ENCODE measurements at regions not wholly inside any gene's neighbourhood (a gene's known extent, or its start where the extent isn't known, plus 50 kb on each side); places are given as distances from the start of the nearest gene placed in this dataset.

- 98% methylated on average over 6 of the region's 6 CpGs for WGBS (ENCODE audit: low lambda C conversion rate)
- no peak overlapping the region for H2AFZ ChIP-seq (ENCODE audit: low read depth)
- POLR2A ChIA-PET, result no interaction called here
- no peaks in the 10 kb centered on the region for H3K9me2 ChIP-seq
- CTCF ChIA-PET, result no interaction called here
- no peaks in the 10 kb centered on the region for H3K9me3 ChIP-seq
- DNase-seq, result no peak
- peaks cover 3 to 24% of the 10 kb centered on the region in 2 experiments; a peak in 1 of 4 replicates for H3K4me1 ChIP-seq (ENCODE audit: control insufficient read depth in 1 of 2, insufficient read depth in 2 of 2, low read depth in 1 of 2, low read length in 1 of 2)
- peak overlapping the region in 1 of 2 experiments; percentile 3; a peak in 1 of 4 replicates for H3K27ac ChIP-seq (ENCODE audit: low read depth in 2 of 2, low read length in 1 of 2)
- no peak overlapping the region for H3K9ac ChIP-seq
- H3K27me3 ChIP-seq (ENCODE audit: insufficient read depth), result no peaks in the 10 kb centered on the region
- peaks cover 14% of the 10 kb centered on the region for H3F3A ChIP-seq (replicated peaks; ENCODE audit: insufficient read depth)
- no peak overlapping the region for H3K4me3 ChIP-seq (ENCODE audit: low read depth in 2 of 2, low read length in 1 of 2)
- no peaks in the 10 kb centered on the region for H4K20me1 ChIP-seq (ENCODE audit: insufficient read depth)
- no peaks in the 10 kb centered on the region; the same call in 1 of the 2 replicates for H3K79me2 ChIP-seq (ENCODE audit: insufficient read depth)
- no peaks in the 10 kb centered on the region for H3K36me3 ChIP-seq (replicated peaks in 1 of 2; ENCODE audit: control insufficient read depth in 1 of 2, insufficient read depth in 2 of 2, low read length in 1 of 2)
- H3K4me2 ChIP-seq, result no peak overlapping the region
- no peak for TF ChIP-seq PBX3 (IDR thresholded peaks at IDR 0.05)
- TF ChIP-seq RFX5 (IDR thresholded peaks at IDR 0.05; ENCODE audit: low read length), result no peak
- TF ChIP-seq FOXJ3 (CRISPR knock-in tag; IDR thresholded peaks at IDR 0.05), result no peak
- TF ChIP-seq ZBTB33 (IDR thresholded peaks at IDR 0.05; ENCODE audit: borderline replicate concordance, low read depth), result no peak
- no peak for TF ChIP-seq EZH2phosphoT487 (IDR thresholded peaks at IDR 0.05; ENCODE audit: borderline replicate concordance, low read depth)
- TF ChIP-seq USF1 (IDR thresholded peaks at IDR 0.05; ENCODE audit: borderline replicate concordance, low read depth), result no peak
- no peak for TF ChIP-seq MEF2A (IDR thresholded peaks at IDR 0.05; ENCODE audit: borderline replicate concordance, low read depth)
- TF ChIP-seq EP300 (IDR thresholded peaks at IDR 0.05; ENCODE audit: borderline replicate concordance in 1 of 2, low read depth in 1 of 2, low read length in 1 of 2), result no peak
- TF ChIP-seq TCF12 (IDR thresholded peaks at IDR 0.05), result no peak
- no peak for TF ChIP-seq REST (IDR thresholded peaks at IDR 0.05; ENCODE audit: low read depth, low read length)
- no peak for TF ChIP-seq MAX (IDR thresholded peaks at IDR 0.05; ENCODE audit: low read depth)
- no peak for TF ChIP-seq TAF1 (IDR thresholded peaks at IDR 0.05; ENCODE audit: borderline replicate concordance, low read depth, low read length)
- no peak for TF ChIP-seq GATA2 (CRISPR knock-in tag; IDR thresholded peaks at IDR 0.05)
- TF ChIP-seq RXRA (IDR thresholded peaks at IDR 0.05; ENCODE audit: borderline replicate concordance, low read depth), result no peak
- no peak for TF ChIP-seq POLR2AphosphoS5 (IDR thresholded peaks at IDR 0.05; ENCODE audit: low read depth, low read length)
- no peak for TF ChIP-seq RAD21 (IDR thresholded peaks at IDR 0.05; ENCODE audit: low read length)
- TF ChIP-seq FOSL2 (IDR thresholded peaks at IDR 0.05; ENCODE audit: borderline replicate concordance, low read depth), result no peak
- no peak for TF ChIP-seq SIN3A (IDR thresholded peaks at IDR 0.05; ENCODE audit: borderline replicate concordance, low read depth, low read length)
- no peak for TF ChIP-seq FOXM1 (IDR thresholded peaks at IDR 0.05; ENCODE audit: low read depth)
- no peak for TF ChIP-seq MXI1 (IDR thresholded peaks at IDR 0.05; ENCODE audit: low read depth, low read length)
Measured at GRCh38 chr6:21845439-21846140, 252.0 kb downstream of the SOX4 start.
